Kidney tubule cell (primary cell): ENCODE measurements at regions not wholly inside any gene's neighbourhood (a gene's known extent, or its start where the extent isn't known, plus 50 kb on each side); places are given as distances from the start of the nearest gene placed in this dataset.

Experiments
- DNase-seq: peaks from one replicate; pipeline ENCODE4 v3.0.0-alpha.2; 2018; ENCODE audit warnings: low spot score

GRCh38 chr4:100083289-100083688 lies 107.0 kb downstream of the DDIT4L start:
- no peak for DNase-seq

GRCh38 chr4:100082852-100083251 lies 107.4 kb downstream of the DDIT4L start:
- DNase-seq: no peak

GRCh38 chr4:100081491-100081890 lies 108.8 kb downstream of the DDIT4L start:
- DNase-seq: peak; percentile 17

GRCh38 chr4:100079264-100079663 lies 111.0 kb downstream of the DDIT4L start:
- DNase-seq: no peak

GRCh38 chr4:100076753-100077152 lies 113.5 kb downstream of the DDIT4L start:
- peak; percentile 27 for DNase-seq

GRCh38 chr4:100075486-100076270 lies 114.6 kb downstream of the DDIT4L start:
- no peak for DNase-seq

- peak; percentile 32 for DNase-seq
Observed at GRCh38 chr4:100075056-100075455, 115.2 kb downstream of the DDIT4L start.

GRCh38 chr4:100071506-100071905 lies 118.8 kb downstream of the DDIT4L start:
- DNase-seq: no peak

GRCh38 chr4:100070868-100071267 lies 119.4 kb downstream of the DDIT4L start:
- no peak for DNase-seq

GRCh38 chr4:100069207-100069606 lies 119.1 kb upstream of the H2AZ1 start:
- no peak for DNase-seq

- no peak for DNase-seq
Observed at GRCh38 chr4:100067255-100067654, 117.2 kb upstream of the H2AZ1 start.

- peak; percentile 20 for DNase-seq
Observed at GRCh38 chr4:100063355-100063754, 113.3 kb upstream of the H2AZ1 start.

- DNase-seq: no peak
Observed at GRCh38 chr4:100062921-100063320, 112.8 kb upstream of the H2AZ1 start.

- DNase-seq: peak; percentile 17
Observed at GRCh38 chr4:100061835-100062234, 111.8 kb upstream of the H2AZ1 start.

- no peak for DNase-seq
Observed at GRCh38 chr4:100060765-100061416, 110.8 kb upstream of the H2AZ1 start.

- no peak for DNase-seq
Observed at GRCh38 chr4:100059467-100059866, 109.4 kb upstream of the H2AZ1 start.

GRCh38 chr4:100056701-100057100 lies 106.6 kb upstream of the H2AZ1 start:
- no peak for DNase-seq

- DNase-seq: no peak
Observed at GRCh38 chr4:100054071-100054470, 104.0 kb upstream of the H2AZ1 start.

GRCh38 chr4:100049872-100050271 lies 99.8 kb upstream of the H2AZ1 start:
- peak; percentile 73 for DNase-seq

- no peak for DNase-seq
Observed at GRCh38 chr4:100042711-100043110, 92.6 kb upstream of the H2AZ1 start.

- peak; percentile 60 for DNase-seq
Observed at GRCh38 chr4:100042235-100042634, 92.2 kb upstream of the H2AZ1 start.

GRCh38 chr4:100041646-100042045 lies 91.6 kb upstream of the H2AZ1 start:
- peak; percentile 21 for DNase-seq

- no peak for DNase-seq
Observed at GRCh38 chr4:100034023-100034664, 84.1 kb upstream of the H2AZ1 start.
